Endothelial cell of umbilical vein (primary cell): ENCODE measurements at regions not wholly inside any gene's neighbourhood (a gene's known extent, or its start where the extent isn't known, plus 50 kb on each side); places are given as distances from the start of the nearest gene placed in this dataset.

Source experiments
- BruUV-seq: library from RNA; stranded (reverse); fragments of 400-500 nt; replicated peaks from 2 replicates; lab custom pipeline; 2021; lab: Mats Ljungman, UMichigan
- CTCF ChIA-PET: fragments of 300-600, 350-600 bp; sonication (Branson Sonifier 250); formaldehyde crosslinking; loops from one replicate; lab custom pipeline; 2021; ENCODE audit warnings: antibody characterized with exemption, inconsistent platforms; lab: Charles Lee
- POLR2A ChIA-PET: fragments of 300-600, 350-600 bp; sonication (Branson Sonifier 250); formaldehyde crosslinking; loops from one replicate; lab custom pipeline; 2021; ENCODE audit warnings: antibody characterized with exemption, inconsistent platforms; lab: Charles Lee
- DNase-seq: peaks from one replicate; pipeline ENCODE4 v3.0.0-alpha.2; 2011; ENCODE audit warnings: low read depth, low spot score
- FAIRE-seq: peaks from 2 replicates; lab custom pipeline; 2011; peaks lifted over from hg19 to GRCh38; lab: Jason Lieb, UNC
- H2AFZ ChIP-seq: 2 replicates; pipeline ENCODE4 v1.6.0; 2012; ENCODE audit warnings: low read depth, low read length, control low read depth, inconsistent platforms
- H3K27ac ChIP-seq: 2 replicates; pipeline ENCODE4 v1.5.1; 2011; ENCODE audit warnings: low read depth, mild to moderate bottlenecking, control low read depth, low read length, moderate library complexity; ENCODE audit not compliant: insufficient read depth
- H3K27me3 ChIP-seq, 2 experiments: 2 replicates each; pipeline versions ENCODE4 v1.6.0 to v1.6.1; 2011; ENCODE audit warnings: low read length in 2 of 2, mixed read lengths in 1 of 2; ENCODE audit not compliant: control insufficient read depth in 2 of 2, insufficient read depth in 2 of 2
- H3K36me3 ChIP-seq, 2 experiments: 2 replicates in 1 of 2; 3 replicates in 1 of 2; pipeline ENCODE4 v1.5.1; 2011; ENCODE audit warnings: low read length in 2 of 2, mild to moderate bottlenecking in 1 of 2, moderate library complexity in 1 of 2; ENCODE audit not compliant: control insufficient read depth in 2 of 2, insufficient read depth in 2 of 2; ENCODE audit errors: extremely low read depth in 1 of 2
- H3K4me1 ChIP-seq: 3 replicates; pipeline ENCODE4 v1.5.1; 2011; ENCODE audit warnings: mild to moderate bottlenecking, low read length; ENCODE audit not compliant: control insufficient read depth, insufficient read depth; ENCODE audit errors: extremely low read depth
- H3K4me2 ChIP-seq: 2 replicates; pipeline ENCODE4 v1.6.1; 2011; ENCODE audit warnings: low read length, control low read depth, mixed read lengths; ENCODE audit not compliant: insufficient read depth
- H3K4me3 ChIP-seq, 3 experiments: fragments of 200-600 bp in 1 of 3; sonication (generic), shearing (Covaris generic) in 1 of 3; replicated peaks in 1 of 3; 2 replicates each; pipeline ENCODE4 v1.5.1; 2011 to 2016; ENCODE audit warnings: control low read depth in 3 of 3, low read length in 3 of 3, mild to moderate bottlenecking in 2 of 3, inconsistent platforms in 1 of 3, low read depth in 1 of 3, moderate library complexity in 1 of 3; ENCODE audit not compliant: insufficient read depth in 1 of 3
- H3K79me2 ChIP-seq: 2 replicates; pipeline ENCODE4 v1.6.0; 2012; ENCODE audit warnings: low read length, inconsistent platforms; ENCODE audit not compliant: control insufficient read depth, insufficient read depth
- H3K9ac ChIP-seq: replicated peaks from 2 replicates; pipeline ENCODE3; 2011; ENCODE audit warnings: low read length, control low read depth; ENCODE audit not compliant: insufficient read depth; ENCODE audit errors: extremely low read depth
- H3K9me1 ChIP-seq: replicated peaks from 3 replicates; pipeline ENCODE4 v1.6.0; 2011; ENCODE audit warnings: mild to moderate bottlenecking, low read length; ENCODE audit not compliant: control insufficient read depth, insufficient read depth; ENCODE audit errors: extremely low read depth
- H3K9me3 ChIP-seq: replicated peaks from 2 replicates; pipeline ENCODE4 v1.5.1; 2012; ENCODE audit warnings: low read length, inconsistent platforms; ENCODE audit not compliant: control insufficient read depth, insufficient read depth
- H4K20me1 ChIP-seq: replicated peaks from 2 replicates; pipeline ENCODE3; 2011; ENCODE audit warnings: mild to moderate bottlenecking, low read length; ENCODE audit not compliant: control insufficient read depth, insufficient read depth; ENCODE audit errors: extremely low read depth
- CTCF ChIP-seq, 2 donors: IDR thresholded peaks; 1 replicate in 1 of 2; 2 replicates in 1 of 2; pipeline ENCODE4 v1.5.1; 2011; ENCODE audit warnings: low read length in 2 of 2, mild to moderate bottlenecking in 2 of 2, moderate library complexity in 2 of 2, control low read depth in 1 of 2, inconsistent platforms in 1 of 2, low read depth in 1 of 2; ENCODE audit not compliant: insufficient read depth in 1 of 2; ENCODE audit errors: extremely low read depth in 1 of 2
- EZH2 ChIP-seq: IDR thresholded peaks from 2 replicates; pipeline ENCODE4 v1.6.1; 2012; ENCODE audit warnings: borderline replicate concordance, low read depth, mild to moderate bottlenecking, moderate library complexity, low read length, inconsistent platforms; ENCODE audit not compliant: severe bottlenecking
- FOS ChIP-seq: IDR thresholded peaks from 2 replicates; pipeline ENCODE4 v1.6.1; 2011; ENCODE audit warnings: mild to moderate bottlenecking, low read length, moderate library complexity, borderline replicate concordance; ENCODE audit not compliant: insufficient read depth
- GATA2 ChIP-seq: IDR thresholded peaks from 2 replicates; pipeline ENCODE4 v1.7.0; 2011; ENCODE audit warnings: low read depth, mild to moderate bottlenecking, moderate library complexity, mixed read lengths, low read length; ENCODE audit not compliant: insufficient read length, insufficient read depth
- MAX ChIP-seq: IDR thresholded peaks from 2 replicates; pipeline ENCODE4 v1.6.1; 2011; ENCODE audit not compliant: insufficient read depth, insufficient read length
- MYC ChIP-seq: IDR thresholded peaks from one replicate; pipeline ENCODE4 v1.6.1; 2011; ENCODE audit warnings: mild to moderate bottlenecking, low read depth, low read length
- POLR2A ChIP-seq: IDR thresholded peaks from 2 replicates; pipeline ENCODE4 v1.6.1; 2012; ENCODE audit warnings: low read depth, mild to moderate bottlenecking, control low read depth, low read length
- POLR2AphosphoS5 ChIP-seq: IDR thresholded peaks from 2 replicates; pipeline ENCODE4 v1.6.1; 2012; ENCODE audit warnings: low read depth, mild to moderate bottlenecking, control low read depth, low read length, moderate library complexity; ENCODE audit not compliant: insufficient read depth
- dilution Hi-C: fragments of 300-500 bp; cut with MboI; formaldehyde crosslinking; loops from one replicate; pipeline ENCODE4 v1.15.0; 2019; ENCODE audit warnings: low sequenced_read_pairs; ENCODE audit not compliant: extremely low pct_ligation_motif_present
- intact Hi-C: fragments of 100-400 bp; cut with micrococcal nuclease; formaldehyde crosslinking; loops from one replicate; pipeline ENCODE4 v1.10.0; 2022

- Histone ChIP-seq H3K27me3 (no peaks in the 10 kb centered on the region), H3K4me3 (no peak overlapping the region), H3K9me1 (no peaks in the 10 kb centered on the region), H3K4me2 (no peak overlapping the region), H3K4me1 (no peaks in the 10 kb centered on the region), H4K20me1 (no peaks in the 10 kb centered on the region), H3K36me3 (no peaks in the 10 kb centered on the region), H3K9ac (no peak overlapping the region), H3K79me2 (no peaks in the 10 kb centered on the region), H2AFZ (no peak overlapping the region), H3K9me3 (peaks cover 3% of the 10 kb centered on the region), H3K27ac (no peak overlapping the region)
- intact Hi-C loops (no loop called here), dilution Hi-C loops (no loop called here)
- FAIRE-seq (no peak), DNase-seq (no peak)
- CTCF ChIA-PET, result no interaction called here
- TF ChIP-seq EZH2 (no peak), CTCF (IDR thresholded peaks at IDR 0.05; ENCODE audit: extremely low read depth in 1 of 2, insufficient read depth in 1 of 2, low read depth in 1 of 2, low read length in 2 of 2) (no peak), POLR2A (no peak), GATA2 (no peak), MYC (no peak), FOS (no peak), MAX (no peak), POLR2AphosphoS5 (no peak)
- BruUV-seq, result no TSS peak
- POLR2A ChIA-PET, result no interaction called here
Measured at GRCh38 chr22:48906216-48906835, 921.3 kb downstream of the BRD1 start.
